ENCODE measurements at regions not wholly inside any gene's neighbourhood (a gene's known extent, or its start where the extent isn't known, plus 50 kb on each side); places are given as distances from the start of the nearest gene placed in this dataset.
A peak's percentile ranks its signal among the peaks of the same experiment; 100 is the strongest.
"Not testable (repeated sequence)": the region's sequence is repeated elsewhere in the genome, so short reads cannot be mapped to it uniquely, and the experiment has no call there.

GRCh38 chr11:130551388-130551787 lies 102.9 kb downstream of the ADAMTS15 start:
- no peak for DNase-seq

GRCh38 chr11:130553306-130553705 lies 104.9 kb downstream of the ADAMTS15 start:
- DNase-seq: peak; percentile 53

GRCh38 chr11:130554241-130555055 lies 106.0 kb downstream of the ADAMTS15 start:
- no peak for DNase-seq

DNA sequence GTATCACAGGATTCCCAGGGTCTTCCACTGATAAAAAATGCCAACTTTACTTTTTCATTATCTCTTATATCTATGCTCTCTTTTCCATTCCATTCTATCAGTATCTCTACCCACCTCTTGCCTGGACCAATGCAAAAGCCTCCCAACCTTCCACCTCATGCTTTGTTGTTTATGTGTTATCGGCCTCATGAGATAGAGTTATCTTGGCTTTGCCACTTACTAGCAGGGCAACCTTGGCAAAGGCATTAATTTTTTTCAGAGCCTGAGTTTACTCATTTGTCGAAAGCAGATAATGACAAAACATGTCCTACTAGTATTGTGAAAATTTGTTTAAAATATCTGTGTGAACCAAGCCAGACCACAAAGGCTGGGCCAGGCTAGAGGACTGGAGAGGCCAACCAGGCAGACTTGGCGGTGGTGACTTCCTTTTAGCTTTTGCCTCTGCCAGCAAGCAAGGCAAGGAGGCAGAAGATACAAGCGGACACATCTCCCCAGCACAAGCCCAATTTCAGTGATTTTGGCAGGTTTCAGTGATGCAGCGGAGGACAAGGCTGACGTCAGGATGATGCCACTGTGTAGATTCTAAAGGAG lies 106.9 kb downstream of the ADAMTS15 start:
- DNase-seq: no peak

DNA sequence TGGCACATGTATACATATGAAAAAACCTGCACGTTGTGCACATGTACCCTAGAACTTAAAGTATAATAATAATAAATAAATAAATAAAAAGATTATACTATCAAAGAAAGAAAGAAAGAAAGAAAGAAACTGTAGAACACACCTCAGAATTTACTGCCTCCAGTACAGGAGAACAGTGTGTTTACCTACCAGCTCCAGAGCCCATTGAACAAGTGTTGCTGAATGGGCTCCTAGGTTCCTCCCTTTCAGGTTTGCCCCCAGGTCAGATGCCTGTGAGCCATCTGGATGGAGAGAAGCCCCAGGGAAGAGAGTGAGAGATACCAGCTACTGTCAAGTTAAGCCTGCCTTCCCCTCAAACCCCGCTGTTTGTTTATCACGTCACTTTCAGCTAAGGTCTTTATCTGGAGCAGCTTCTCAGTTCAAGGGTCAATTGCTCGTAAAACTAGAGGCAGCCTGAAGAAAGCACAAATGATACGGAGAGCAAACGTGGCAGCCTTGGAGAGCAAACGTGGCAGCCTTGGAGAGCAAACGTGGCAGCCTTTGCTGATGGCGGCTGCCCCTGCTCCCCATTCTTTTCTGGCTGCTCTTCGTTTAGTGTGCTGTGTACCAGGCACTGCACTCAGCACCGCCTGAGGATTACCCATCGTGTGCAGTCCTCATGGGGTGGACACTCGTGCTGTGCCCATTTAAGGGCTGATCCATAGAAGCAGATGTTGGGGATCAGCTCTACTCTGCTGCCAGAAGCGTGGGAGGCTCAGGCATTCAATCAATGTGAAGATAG lies 111.7 kb downstream of the ADAMTS15 start:
- DNase-seq: no peak

- no peak for DNase-seq
Observed at GRCh38 chr11:130560781-130561109, 112.3 kb downstream of the ADAMTS15 start.

GRCh38 chr11:130561441-130561881 lies 113.0 kb downstream of the ADAMTS15 start:
- peak; percentile 61 for DNase-seq

- no peak for DNase-seq
Observed at GRCh38 chr11:130562549-130562948, 114.1 kb downstream of the ADAMTS15 start.

DNA sequence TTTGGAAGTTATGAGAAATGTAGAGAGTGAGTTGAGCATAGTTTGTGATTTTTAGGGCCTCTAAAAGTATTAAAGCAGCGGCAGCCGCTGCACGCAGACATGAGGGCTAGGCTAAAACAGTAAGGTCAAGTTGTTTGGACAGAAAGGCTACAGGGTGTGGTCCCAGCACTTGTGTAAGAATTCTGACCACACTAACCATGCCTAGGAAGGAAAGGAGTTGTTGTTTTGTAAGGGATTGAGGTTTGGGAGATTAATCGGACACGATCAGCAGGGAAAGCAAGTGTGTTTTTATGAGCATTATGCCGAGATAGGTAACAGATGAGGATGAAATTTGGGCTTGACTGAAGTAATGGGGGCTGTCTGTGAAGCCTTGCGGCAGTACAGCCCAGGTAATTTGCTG lies 117.9 kb downstream of the ADAMTS15 start:
- DNase-seq: not testable (repeated sequence)

DNA sequence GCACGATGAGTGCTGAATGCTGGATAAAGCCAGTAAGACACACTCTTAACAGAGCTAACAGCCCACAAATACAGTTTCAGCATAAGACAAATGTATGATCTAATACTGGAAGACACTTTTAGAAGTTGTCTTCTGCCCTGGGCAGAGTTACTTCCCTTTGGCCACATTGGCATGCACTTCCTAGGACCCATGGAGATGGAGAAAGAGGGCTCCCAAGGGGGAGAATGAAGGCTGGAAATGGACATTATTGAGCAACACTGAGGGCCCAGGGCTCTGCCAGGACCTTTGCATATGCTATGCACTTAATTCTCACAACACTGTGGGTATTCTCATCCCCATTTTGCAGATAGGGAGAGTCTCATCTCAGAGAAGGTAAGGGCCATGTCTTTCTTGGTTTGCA lies 123.1 kb downstream of the ADAMTS15 start:
- no peak for DNase-seq

DNA sequence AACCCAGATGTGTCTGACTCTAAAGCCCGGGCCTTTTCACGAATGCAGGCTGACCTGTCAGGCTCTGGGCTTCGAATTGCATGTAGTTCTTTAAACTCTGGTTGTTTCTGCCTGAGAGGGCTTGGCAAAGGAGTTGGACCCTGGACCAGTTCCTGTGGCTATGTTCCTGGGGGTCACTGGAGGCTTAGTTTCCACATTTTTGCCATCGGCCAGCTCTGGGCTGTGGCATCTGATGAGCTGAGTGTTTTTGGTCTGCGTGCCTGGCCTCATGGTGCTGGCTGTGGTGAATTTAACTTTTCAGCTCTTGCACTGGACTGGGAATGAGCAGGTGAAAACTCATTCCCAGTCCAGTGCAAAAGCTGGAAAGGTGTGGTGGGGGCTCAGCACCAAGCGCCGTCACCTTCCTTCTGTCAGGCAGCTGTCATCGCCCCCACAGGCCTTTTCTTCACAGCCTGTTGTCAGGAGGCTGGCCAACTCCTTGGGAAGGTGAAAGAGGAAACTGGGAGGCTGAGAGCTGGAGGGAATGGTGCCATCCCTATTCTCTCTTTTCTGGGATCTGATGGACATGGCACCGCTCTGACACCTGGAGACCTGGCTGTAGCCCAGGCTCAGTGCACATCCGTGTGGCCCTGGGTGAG lies 123.6 kb downstream of the ADAMTS15 start:
- DNase-seq: no peak

- no peak for DNase-seq
Observed at GRCh38 chr11:130573767-130574166, 125.3 kb downstream of the ADAMTS15 start.

GRCh38 chr11:130574740-130575139 lies 126.3 kb downstream of the ADAMTS15 start:
- DNase-seq: no peak

- no peak for DNase-seq
Observed at GRCh38 chr11:130576146-130576545, 127.7 kb downstream of the ADAMTS15 start.

DNA sequence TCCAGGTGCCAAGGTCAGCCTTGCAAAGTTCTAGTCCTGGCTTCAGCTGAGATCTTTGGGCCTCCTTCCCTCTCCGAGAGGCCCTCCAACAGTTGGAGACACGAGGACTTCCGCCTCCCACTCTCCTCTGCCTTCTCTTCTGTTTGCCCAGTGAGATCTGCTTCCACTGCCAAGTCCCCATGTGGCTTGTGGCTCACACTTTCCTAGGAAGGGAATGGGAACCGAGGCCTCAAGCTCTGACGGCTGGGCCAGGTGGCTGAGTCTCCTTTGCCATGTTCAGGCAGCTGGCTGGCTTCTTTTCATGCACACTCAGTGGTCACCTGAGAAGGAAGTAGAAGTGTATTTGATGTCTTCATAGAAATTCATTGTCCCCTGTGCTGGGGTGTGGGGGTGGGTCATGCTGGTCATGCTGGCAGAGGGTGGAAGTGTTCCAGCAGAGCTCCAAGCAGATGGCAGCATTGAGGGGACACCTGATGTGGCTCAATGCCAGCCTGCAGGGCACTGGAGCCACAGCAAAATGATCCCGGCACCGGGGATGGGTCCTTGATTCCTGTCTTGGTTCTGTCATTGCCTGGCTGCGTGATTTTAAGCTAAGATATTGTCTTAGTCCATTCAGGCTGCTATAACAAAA lies 130.4 kb downstream of the ADAMTS15 start:
- DNase-seq: no peak

- peak; percentile 94 for DNase-seq
Observed at GRCh38 chr11:130580372-130580771, 131.9 kb downstream of the ADAMTS15 start.

GRCh38 chr11:130580891-130581492 lies 132.5 kb downstream of the ADAMTS15 start:
- peak; percentile 83 for DNase-seq

DNA sequence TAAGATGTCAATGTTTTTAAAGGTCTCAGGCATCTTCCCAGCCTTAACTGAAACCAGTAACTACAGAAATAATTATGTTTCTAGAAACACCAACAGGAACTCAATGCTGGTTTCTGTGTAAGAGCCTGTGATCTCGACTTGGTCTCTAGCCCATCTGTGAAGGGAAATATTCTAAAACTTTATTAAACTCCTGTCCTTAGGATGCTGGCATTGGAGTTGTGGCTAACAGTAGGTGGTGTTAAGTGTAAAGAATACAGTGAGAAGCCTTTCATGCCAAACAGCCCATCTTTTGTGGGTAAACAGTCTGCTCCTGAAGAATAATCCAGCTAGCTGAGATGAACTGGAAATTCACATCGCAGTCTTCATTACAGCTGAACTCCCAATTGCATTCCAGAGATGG lies 133.2 kb downstream of the ADAMTS15 start:
- peak; percentile 37 for DNase-seq

GRCh38 chr11:130582176-130582575 lies 133.7 kb downstream of the ADAMTS15 start:
- no peak for DNase-seq

- DNase-seq: no peak
Observed at GRCh38 chr11:130582981-130583380, 134.5 kb downstream of the ADAMTS15 start.

DNA sequence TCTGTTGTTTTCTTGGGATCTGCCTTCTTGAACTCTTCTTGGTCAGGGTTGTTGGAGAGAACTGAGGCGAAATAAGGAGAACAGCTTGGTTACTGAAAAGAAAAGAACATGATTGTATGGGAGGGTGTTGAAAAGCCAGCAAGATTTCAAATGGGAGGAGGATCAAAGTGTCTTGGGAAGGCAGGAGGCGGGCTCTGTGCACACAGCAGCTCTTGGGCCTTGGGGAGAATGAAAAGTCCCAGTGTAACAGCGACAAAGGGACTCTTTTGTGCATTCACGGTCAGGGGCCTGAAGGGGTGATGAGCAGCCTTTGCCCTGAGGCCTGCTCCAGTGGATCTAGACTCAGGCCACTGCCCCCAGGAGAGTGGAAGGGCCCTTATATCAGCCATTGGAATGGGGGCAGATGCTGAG lies 135.4 kb downstream of the ADAMTS15 start:
- no peak for DNase-seq

DNA sequence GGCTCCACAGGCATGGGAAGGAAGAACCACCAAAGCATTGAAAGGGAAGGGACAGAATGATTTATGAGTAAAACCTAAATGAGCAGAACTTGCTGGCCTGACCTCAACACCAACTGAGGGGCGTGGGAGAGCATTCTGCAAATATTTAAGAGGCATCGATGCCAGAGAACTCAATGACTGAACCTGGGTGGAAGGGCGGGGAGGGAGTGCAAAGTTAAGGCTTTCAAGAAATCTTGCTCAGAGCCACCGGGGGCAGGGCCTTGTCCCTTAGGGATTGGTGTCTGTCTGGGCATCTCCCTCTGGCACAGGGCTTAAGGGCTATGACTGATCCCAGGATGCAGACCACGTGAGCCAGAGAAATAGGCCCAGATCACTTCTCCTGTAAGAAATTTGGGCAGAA lies 137.1 kb downstream of the ADAMTS15 start:
- DNase-seq: peak; percentile 53

Data from fibroblast of skin of abdomen (primary cell).